ENCODE measurements at regions not wholly inside any gene's neighbourhood (a gene's known extent, or its start where the extent isn't known, plus 50 kb on each side); places are given as distances from the start of the nearest gene placed in this dataset.

- TF ChIP-seq CTCF (conservative IDR thresholded peaks at IDR 0.05 in 1 of 2, IDR thresholded peaks at IDR 0.05 in 1 of 2; ENCODE audit: low read depth in 1 of 2, low read length in 2 of 2), result no peak
- TF ChIP-seq EZH2 (IDR thresholded peaks at IDR 0.05; ENCODE audit: low read length, missing control alignments), result no peak
These were observed 172.3 kb downstream of the CARTPT start for GRCh38 chr5:71891406-71891805.
